Middle frontal gyrus (tissue), 1 donor: ENCODE measurements at regions not wholly inside any gene's neighbourhood (a gene's known extent, or its start where the extent isn't known, plus 50 kb on each side); places are given as distances from the start of the nearest gene placed in this dataset.

Experiments used
- DNase-seq: peaks from one replicate; pipeline ENCODE4 v3.0.0-alpha.2; 2015; ENCODE audit warnings: low spot score; ENCODE audit errors: extremely low spot score

DNA sequence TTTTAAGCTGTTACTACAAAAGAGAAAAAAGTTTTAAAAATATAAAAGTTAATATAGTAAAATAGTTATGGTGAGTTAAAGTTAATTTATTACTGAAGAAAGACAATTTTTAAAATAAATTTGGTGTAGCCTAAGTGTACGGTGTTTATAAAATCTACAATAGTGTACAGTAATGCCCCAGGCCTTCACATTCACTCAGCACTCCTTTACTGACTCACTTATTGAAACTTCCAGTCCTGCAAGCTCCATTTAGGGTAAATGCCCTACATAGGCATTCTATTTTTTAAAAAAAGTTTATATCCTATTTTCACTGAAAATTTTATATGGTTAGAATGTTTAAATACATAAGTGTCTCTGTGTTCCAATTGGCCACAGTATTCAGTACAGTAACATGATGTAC, 769.5 kb upstream of the NOVA1 start:
- DNase-seq, result no peak

DNA sequence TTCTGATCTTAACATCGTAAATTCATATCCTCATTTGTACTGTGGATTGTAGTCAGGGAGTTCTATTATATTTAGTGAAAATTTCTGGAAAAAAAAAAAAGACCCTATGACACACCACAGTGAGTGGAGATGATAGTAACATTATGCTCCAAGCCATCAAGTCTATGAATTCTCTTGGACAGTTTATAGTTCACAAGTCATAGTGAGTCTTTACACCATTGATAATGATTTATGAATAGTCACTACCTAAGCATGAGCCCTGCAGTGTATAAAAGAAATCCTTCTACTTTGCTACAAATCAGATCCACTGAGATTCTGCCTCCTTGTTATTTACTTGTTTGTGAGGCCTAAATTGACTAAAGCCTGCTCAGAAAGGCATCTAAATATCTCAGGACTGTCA, 772.2 kb upstream of the NOVA1 start:
- no peak for DNase-seq

DNA sequence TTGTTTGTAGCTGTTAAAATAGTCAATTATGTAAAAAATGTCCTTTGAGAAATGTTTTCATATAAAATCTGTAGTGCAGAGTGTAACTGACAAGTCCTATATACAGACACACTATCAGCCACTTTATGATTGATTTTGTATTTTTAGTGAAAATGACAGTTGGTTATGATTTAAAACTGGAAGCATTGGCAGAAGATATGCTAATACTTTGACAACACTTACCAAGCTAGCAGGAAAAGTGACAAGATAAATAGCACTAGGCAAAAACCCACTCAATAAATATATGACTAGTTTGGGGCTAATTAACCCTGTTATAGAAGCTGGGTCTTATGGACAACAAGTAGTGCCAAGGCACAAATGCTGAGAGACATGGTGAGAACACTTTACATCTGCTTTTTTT, 772.9 kb upstream of the NOVA1 start:
- no peak for DNase-seq

DNA sequence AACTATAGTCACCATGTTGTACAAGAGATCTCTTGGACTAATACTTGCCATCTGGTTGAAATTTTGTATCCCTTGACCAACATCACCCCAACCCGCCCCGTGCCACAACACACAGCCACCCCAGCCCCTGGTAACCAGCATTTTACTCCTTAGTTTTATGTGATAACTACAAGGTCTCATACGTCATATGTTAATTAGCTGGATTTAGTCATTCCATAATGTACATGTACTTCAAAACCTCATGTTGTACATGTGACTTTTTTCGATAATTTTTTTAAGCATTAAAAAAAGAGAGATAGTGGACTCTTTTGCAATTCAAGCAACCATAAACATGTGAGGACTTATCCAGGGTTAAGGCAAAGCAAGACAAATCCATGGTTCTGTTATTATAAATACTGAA, 773.4 kb upstream of the NOVA1 start:
- no peak for DNase-seq

DNA sequence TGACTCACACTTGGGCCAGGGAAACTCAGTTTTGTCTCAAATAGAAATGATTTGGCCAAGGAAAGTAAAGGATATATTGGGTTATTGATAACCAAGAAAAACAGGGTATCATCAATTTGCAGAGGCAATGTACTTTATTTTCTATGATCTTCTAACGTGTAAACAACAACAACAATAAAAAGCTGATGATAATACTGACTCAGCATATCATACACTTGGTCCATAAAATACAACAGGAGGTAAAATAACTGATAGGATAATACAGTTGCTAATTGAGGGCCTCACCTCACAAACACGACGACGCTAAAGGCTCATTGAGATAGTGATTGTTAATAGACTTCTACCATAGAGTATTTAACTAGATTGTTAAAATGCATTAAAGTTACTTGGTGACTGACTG, 774.0 kb upstream of the NOVA1 start:
- no peak for DNase-seq

DNA sequence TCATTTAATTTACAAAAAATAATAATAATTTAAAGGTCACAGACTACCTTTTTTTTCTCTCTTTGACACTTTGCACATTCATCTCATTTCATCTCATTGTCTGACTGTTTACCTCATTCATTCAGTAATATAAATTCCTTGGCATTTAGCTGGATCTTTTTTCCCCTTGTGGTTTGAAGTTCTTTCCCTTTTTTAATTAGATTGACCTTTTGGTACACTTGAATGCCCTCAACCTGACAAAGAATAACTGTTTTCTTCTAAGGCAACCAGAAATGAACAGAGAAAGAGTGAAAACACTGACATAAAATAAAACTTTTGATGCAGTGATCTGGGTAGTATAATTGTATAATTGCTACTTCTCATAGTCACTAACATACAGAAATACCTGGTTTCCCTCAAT, 774.9 kb upstream of the NOVA1 start:
- no peak for DNase-seq

DNA sequence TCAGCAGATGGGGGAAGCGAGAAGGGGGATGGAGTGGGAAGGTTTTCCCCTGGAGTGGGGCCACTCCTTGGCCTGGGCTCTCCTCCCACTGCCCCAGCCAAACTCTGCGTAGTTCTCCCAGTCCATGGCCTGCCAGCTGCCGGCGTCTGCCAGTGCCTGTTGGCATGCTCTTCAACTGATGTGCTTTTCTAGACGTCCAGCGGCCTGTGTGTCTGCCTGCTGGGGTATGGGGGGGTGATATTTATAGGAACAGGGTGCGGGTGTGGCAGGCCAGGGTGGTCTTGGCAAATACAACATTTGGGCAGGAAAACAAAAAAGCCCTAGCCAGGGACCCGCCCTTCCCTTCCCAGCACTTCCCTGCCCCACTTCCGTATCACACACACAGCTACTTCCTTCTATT, 786.3 kb upstream of the NOVA1 start:
- DNase-seq, result no peak

DNA sequence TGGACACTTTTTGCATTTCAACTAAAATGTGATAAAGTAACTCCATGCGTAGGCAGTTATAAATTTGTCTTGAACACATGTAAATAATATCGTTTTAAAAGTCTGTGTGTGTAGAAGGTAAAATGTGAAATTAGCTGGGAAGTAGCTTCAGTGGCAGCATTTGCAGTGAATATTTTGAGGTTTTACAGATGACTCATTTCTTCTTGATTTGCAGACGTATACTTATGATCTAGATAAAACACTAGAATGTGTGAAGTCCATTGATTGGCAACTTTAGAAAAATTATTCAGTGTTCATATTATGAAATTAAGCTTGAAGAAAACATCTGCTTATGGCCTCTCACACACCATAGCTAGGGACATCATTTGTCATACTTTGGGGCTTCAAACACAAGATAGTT, 788.6 kb upstream of the NOVA1 start:
- DNase-seq, result no peak

DNA sequence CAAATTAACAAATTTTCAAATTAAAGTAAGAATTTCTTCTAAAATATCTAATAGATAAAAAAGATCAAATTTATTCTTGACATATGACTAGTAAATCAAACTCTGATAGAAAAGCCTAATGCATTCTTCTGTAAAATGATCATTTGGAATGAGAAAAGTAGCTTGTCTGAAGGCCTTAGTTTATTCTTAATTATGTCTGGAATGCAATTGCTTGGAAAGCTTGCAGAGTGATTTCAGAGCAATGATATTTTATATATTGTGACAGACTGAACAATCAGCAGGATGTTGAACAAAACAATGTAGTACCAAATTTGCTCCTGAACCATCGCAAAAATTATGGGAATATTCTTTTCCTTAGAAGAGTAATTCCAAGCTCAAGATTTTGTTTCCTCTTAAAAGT, 789.6 kb upstream of the NOVA1 start:
- no peak for DNase-seq

DNA sequence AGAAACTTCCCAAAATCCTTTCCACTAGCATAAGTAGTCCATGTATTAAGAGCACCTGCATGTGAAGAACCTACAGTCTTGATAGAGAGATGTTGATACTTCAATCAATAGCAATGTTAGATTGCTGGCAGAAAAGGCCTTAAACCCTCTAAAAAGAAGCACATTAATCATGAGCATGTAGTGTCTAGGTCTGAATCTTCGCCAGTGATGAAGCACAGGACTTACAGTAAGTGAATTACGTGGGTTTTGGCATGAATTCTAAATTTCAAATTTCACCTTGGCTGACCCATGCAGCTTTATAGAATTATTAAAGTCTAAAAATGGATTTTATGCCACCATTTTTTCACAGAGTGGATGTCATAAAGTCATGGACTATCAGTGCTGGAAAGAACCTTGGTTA, 791.6 kb upstream of the NOVA1 start:
- no peak for DNase-seq

DNA sequence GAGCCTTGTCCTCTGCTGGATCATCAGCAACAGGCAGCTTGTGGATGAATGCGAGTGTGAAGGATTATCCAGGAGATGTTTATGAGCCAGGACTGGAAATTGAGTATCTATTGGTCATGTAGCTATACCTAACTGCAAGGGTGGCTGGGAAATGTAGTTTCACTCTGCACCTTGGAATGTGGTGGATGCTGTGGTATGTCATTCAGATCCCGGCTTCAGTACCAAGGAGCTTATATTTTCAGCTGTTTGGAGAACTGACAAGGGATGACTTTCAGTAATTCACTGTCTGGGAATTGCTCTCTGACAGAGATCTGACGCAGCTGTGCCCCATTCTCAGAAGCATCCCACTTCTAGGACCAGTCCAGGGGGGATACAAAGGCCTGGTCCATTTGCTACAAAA, 792.3 kb upstream of the NOVA1 start:
- no peak for DNase-seq

DNA sequence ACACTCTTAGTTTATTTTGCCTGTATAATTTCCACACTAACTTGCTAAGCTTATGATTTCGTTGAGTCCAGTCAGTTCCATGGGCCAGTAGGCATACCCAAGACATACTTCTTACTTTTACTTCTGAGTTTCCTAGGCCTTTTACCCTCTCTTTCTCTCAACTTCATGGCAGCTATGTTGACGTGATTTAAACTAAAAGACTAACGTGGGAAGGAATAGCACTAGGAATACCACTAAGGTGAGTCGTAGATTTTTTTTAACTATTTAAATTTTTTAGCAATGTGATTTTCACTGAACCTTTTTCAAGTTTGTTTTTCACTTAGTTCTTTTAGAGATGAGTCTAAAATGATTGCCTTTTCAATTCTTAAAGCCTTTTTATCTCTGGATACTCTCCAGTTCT, 793.5 kb upstream of the NOVA1 start:
- no peak for DNase-seq

DNA sequence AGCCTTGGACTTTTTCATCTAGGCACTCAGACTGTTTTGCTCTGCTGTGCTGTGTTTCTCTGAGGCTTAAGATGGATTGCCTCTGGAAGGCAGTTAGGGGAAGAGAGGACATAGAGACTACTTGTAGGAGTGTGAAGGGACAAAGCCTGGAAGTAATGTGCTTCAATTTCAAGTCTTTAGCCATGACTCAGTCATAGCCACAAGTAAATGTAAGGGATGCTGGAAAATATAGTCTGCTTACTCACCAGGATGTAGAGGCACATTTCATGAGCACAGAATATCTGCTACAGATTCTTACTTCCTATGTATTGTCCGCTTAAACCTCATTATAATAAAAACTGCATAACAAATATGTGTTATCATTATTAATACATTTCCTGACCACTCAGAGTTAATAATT, 794.3 kb upstream of the NOVA1 start:
- DNase-seq, result no peak

DNA sequence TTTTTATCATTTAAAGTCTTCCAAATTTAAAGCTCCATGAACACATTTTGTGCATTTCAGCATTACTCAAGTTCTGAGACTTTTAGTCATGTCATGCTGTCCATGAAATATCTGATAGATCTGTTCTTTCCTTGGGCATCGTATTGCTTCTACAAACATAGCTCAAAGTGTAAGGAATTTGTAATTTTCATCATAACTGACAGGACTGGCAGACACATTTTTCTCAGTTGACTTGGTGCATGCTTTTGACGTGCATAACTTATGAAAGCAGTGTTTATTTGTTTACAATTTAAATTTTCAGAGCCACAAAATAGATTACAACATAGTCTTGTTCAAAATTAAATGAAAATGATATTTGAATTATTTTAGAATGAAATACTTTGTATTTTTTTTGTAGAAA, 812.1 kb upstream of the NOVA1 start:
- no peak for DNase-seq

DNA sequence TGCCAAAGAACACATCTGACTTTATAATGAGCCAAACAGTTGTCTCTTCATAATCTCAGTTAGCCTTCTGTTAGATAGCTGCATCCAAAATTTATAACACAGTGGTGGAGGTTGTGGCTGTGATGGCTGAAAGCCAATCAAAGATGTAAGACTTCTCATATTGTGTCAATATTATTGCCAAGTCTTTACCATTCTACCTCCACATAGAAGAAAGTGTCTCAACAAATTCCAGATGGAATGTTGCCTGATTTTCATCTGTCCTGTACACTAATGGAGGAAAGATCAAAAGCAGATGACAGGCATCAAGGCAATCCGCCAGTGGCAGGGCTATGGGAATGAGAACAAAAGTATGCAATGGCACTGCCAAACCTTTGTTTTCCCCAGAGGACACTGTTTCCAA, 813.1 kb upstream of the NOVA1 start:
- no peak for DNase-seq

DNA sequence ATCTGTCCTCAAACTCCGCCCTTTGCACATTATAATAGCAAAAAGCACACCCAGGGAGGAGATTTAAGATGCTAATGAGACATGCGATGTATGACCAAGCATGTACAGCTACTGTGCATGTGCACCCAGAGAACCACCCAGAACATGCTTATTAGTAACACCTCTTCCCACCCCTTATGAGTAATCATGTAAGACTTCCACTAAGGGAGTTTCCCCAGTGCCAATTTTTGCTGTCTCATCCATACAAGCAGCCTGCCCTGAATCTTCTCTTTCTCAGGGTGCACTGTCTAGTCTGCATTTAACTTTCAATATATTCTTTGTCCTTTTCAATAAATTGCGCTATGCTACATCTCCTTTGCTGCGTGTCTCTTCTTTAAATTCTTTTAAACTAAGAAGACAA, 830.0 kb upstream of the NOVA1 start:
- DNase-seq, result no peak

DNA sequence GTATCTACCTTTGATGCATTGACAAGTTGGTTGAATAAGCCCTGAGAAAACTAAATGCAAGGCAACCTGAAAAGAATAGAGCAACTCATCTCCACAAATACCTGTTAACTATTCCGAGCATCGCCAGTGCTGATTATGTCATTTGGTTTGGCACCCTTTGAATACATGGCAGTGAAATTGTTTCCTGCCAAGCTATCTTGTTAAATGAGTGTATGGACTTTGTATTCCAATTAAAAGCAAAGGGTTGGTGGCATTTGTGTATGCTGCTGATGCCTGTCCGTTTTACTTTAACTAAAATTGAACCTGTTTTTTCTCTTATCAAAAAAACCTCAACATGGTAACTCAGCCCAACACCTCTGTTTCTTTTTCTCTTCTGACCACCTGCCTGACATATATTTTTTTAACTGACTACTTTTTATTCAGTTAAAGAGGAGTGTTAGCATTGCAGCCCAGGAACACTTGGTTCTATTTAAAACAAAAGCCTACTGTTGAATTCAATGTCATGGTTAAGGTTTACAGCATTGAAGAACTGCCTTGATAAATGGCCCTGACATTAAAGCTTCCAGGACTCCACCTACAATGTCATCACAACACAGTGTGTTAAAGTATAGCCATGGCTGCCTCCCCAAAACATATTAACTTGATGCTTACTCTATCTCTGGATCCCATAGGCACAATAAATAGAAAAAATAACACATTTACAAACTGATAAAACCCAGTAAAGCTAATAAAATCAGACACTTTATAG, 838.3 kb upstream of the NOVA1 start:
- DNase-seq, result no peak

DNA sequence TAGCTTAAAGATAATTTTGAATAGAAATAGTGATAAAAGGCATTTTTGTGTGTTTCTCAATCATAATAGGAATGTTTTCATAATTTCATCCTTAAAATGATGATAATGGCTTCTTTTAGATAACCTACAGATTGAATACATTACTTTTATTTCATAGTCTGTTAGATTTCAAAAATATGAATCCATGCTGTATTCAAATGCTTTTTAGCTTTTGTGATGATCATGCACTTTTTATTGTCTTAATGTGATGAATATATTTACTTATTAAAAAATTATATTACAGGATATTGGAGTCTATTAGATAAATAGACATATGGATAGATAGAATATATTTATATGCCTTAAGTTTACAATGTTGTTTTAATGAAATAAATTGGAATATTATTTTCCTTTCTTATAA, 886.8 kb upstream of the NOVA1 start:
- DNase-seq, result no peak

DNA sequence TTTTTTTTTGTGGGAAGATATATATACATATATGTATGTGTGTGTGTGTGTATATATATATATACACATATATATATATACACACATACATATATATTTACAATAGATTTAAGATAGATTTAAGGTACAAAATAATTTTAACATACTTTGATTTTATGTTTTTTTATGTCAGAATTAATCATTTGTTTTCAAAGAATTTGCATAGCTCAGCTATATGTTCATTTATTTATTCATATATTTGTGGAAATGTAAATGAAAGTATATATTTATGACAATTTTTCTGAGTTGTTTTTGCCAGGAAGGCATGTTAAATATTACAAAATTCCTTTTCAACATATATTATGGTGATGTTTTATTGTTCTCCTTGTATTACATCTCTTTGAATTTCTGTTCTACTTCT, 887.4 kb upstream of the NOVA1 start:
- DNase-seq, result no peak

DNA sequence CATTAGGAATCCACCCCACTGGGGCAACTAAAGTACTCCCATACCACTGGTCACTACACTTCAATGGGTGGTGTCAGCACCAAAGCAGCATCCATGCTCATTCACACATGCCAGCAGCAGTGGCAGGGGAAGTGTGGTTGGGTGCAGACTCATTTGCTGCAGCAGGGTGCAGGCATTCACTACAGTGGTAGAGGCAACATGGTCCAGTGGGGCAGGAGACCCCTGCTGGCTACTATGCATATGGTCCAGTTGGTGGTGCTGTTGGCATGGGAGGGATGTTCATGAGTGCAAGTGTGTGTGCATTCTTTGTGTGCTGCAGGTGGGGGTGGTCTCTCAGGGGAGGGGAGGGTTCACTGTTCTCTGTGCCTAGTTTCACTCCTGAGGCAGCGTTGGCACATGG, 908.4 kb upstream of the NOVA1 start:
- DNase-seq, result no peak

DNA sequence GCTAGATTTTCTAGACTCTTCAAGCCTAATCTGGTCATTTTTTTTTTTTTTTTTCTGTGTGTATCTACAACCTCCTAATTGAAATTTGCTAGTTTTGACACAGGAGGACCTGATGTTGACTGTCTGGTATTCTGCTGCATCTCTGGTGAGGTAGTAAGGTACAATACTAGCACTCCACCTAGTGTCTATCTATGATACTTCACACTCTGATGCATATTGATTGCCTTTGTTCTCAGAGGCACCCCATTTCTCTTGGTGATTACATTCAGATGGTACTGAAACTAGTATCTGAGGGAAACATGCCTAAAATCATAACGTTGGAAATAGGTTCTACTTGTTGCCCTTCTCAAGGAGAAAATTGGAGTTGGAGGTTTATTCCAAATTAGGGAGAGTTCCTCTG, 930.5 kb upstream of the NOVA1 start:
- DNase-seq, result no peak

DNA sequence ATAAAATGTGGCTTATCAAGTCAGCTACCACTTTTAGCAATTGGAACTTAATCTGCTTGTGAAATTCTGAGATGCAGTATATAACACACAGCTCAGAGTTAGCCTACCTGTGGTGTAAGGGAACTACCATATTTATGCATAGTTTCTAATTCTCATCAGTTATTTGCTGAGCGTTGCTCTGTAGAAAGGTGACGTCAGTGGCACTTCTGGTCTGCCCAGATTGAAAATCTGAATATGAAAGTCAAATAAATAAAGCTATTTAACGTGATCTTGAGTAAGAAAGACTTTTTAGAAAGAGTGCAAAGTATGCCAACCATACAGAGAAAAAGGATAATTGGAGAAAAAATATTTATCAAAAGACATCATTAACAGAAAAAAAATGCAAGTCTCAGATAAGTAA, 938.9 kb upstream of the NOVA1 start:
- no peak for DNase-seq

DNA sequence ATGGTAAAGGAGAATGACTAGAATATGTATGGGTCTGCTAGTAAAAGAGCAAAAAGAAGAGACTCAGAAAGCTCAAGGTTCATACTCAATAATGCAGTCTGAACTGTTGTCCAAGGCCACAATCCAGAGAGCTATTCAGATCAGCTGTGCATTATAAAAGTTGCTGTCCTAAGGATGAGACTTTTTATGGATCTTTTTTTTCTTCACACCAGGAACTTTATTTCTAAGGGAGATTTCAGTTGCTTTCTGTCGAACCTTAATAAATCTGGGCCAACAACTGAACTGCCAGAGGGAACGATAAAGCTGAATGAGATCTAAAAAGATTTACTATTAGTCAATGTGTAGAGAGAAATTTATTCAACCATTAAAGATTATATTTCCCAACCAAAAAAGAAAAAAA, 948.3 kb upstream of the NOVA1 start:
- DNase-seq, result no peak

DNA sequence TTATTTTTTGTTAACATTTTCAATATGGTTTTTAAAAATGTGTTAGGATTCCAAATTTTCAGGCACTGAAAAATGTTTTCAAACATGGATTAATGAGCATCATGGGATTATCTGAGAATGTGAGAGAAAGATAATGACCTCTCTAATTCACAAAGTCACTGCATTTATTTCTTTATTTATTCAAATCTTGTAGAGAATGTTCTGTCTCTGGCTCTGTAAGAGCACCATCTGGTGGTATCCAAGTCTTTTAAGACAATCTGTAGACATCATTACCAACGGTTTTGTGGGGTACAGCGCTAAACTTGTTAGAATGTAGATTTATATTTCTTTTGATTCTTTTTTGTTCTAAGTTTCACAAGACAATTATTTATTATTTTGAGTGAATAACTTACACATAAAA, 956.0 kb upstream of the NOVA1 start:
- no peak for DNase-seq
